Colonic mucosa (tissue), 4 donors: ENCODE measurements at regions not wholly inside any gene's neighbourhood (a gene's known extent, or its start where the extent isn't known, plus 50 kb on each side); places are given as distances from the start of the nearest gene placed in this dataset.

Source experiments
- DNase-seq: peaks from one replicate; pipeline ENCODE4 v3.0.0-alpha.2; 2020
- H3K27ac ChIP-seq: fragments of 200-600 bp; one replicate; pipeline ENCODE4 v1.8.0; 2021
- H3K27me3 ChIP-seq: fragments of 200-600 bp; one replicate; pipeline ENCODE4 v1.8.0; 2021
- H3K36me3 ChIP-seq: fragments of 200-600 bp; one replicate; pipeline ENCODE4 v1.8.0; 2021
- H3K4me1 ChIP-seq: fragments of 200-600 bp; one replicate; pipeline ENCODE4 v1.8.0; 2021; ENCODE audit warnings: mild to moderate bottlenecking
- H3K4me3 ChIP-seq: fragments of 200-600 bp; one replicate; pipeline ENCODE4 v1.8.0; 2021
- H3K9ac ChIP-seq, 2 donors: one replicate each; pipeline ENCODE4 v1.7.0; 2013; ENCODE audit warnings: control low read depth in 2 of 2, low read depth in 2 of 2, low read length in 2 of 2
- H3K9me3 ChIP-seq: fragments of 200-600 bp; one replicate; pipeline ENCODE4 v1.8.0; 2021
- intact Hi-C: fragments of 100-400 bp; cut with DNase I; formaldehyde crosslinking; loops from one replicate; pipeline ENCODE4 v1.14.1; 2022
- TF ChIP-seq, protein P1 (sequence below): fragments of 200-600 bp; IDR thresholded peaks from one replicate; pipeline ENCODE4 v1.8.0; 2022; ENCODE audit warnings: antibody characterized with exemption, mild to moderate bottlenecking
- donor health status: healthy.
- donor health status: DM: no; HTN: no; CAD: no.
- donor health status: DM: no; HTN: no; CAD: no.

GRCh38 chr4:35229021-35229420 lies 1015.3 kb downstream of the ARAP2 start:
- TF ChIP-seq, protein P1, sequence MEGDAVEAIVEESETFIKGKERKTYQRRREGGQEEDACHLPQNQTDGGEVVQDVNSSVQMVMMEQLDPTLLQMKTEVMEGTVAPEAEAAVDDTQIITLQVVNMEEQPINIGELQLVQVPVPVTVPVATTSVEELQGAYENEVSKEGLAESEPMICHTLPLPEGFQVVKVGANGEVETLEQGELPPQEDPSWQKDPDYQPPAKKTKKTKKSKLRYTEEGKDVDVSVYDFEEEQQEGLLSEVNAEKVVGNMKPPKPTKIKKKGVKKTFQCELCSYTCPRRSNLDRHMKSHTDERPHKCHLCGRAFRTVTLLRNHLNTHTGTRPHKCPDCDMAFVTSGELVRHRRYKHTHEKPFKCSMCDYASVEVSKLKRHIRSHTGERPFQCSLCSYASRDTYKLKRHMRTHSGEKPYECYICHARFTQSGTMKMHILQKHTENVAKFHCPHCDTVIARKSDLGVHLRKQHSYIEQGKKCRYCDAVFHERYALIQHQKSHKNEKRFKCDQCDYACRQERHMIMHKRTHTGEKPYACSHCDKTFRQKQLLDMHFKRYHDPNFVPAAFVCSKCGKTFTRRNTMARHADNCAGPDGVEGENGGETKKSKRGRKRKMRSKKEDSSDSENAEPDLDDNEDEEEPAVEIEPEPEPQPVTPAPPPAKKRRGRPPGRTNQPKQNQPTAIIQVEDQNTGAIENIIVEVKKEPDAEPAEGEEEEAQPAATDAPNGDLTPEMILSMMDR: no peak
- no peaks in the 10 kb centered on the region for H3K9me3 ChIP-seq
- H3K9ac ChIP-seq: no peak overlapping the region
- no peaks in the 10 kb centered on the region for H3K27me3 ChIP-seq
- no peaks in the 10 kb centered on the region for H3K36me3 ChIP-seq
- H3K4me1 ChIP-seq: no peaks in the 10 kb centered on the region
- no peak overlapping the region for H3K27ac ChIP-seq
- H3K4me3 ChIP-seq: no peak overlapping the region
- no peak for DNase-seq
- intact Hi-C loops: no loop called here

- no peaks in the 10 kb centered on the region for H3K36me3 ChIP-seq
- no peaks in the 10 kb centered on the region for H3K27me3 ChIP-seq
- no peak overlapping the region for H3K27ac ChIP-seq
- TF ChIP-seq, protein P1: no peak
- no peak overlapping the region for H3K4me3 ChIP-seq
- intact Hi-C loops: no loop called here
- H3K4me1 ChIP-seq: no peaks in the 10 kb centered on the region
- no peak for DNase-seq
- no peak overlapping the region for H3K9ac ChIP-seq
- no peaks in the 10 kb centered on the region for H3K9me3 ChIP-seq
Measured at GRCh38 chr4:35237924-35238323, 1006.4 kb downstream of the ARAP2 start.

DNA sequence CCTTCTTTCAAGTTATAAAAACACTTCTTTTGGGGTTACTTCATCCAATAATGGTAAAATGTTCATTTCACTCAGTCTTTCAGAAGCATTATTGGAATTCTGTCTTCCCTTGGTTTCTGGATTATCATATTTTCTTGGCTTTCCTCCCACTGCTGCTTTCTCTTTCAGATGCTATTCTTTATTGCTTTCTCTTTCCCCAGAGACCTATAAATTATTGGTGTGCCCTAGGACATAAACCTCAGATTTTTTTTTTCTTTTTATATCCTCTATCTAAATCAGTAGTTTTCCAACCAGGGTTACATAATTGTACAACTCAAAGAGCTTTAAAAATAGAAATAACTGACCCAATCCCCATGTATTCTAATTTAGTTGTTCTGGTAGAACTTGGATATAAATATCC lies 1005.5 kb downstream of the ARAP2 start:
- no peak overlapping the region for H3K4me3 ChIP-seq
- TF ChIP-seq, protein P1: no peak
- no peak for DNase-seq
- H3K36me3 ChIP-seq: no peaks in the 10 kb centered on the region
- no peaks in the 10 kb centered on the region for H3K9me3 ChIP-seq
- no peak overlapping the region for H3K27ac ChIP-seq
- no peaks in the 10 kb centered on the region for H3K27me3 ChIP-seq
- intact Hi-C loops: no loop called here
- no peaks in the 10 kb centered on the region for H3K4me1 ChIP-seq
- no peak overlapping the region for H3K9ac ChIP-seq

DNA sequence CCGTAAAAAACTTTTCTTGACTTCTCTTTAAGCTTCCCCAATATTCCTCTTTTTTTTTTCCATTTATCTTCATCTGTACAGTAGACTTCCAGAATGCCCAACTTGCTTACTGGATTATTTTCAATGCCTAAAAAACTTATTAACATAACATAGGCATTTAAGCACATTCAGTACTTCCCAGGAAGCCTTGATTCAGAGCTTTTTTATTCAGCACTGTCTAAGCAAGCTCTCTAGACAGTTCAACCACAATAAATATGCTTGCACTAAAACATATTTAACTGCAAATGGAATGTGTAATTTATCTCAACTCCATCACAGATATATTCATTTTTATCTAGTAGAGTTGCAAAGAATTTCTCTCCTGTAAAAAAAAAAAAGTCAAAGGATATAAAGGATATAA lies 997.8 kb downstream of the ARAP2 start:
- Histone ChIP-seq H3K9me3 (no peaks in the 10 kb centered on the region), H3K27me3 (no peaks in the 10 kb centered on the region), H3K27ac (no peak overlapping the region), H3K4me3 (no peak overlapping the region), H3K4me1 (no peaks in the 10 kb centered on the region), H3K36me3 (no peaks in the 10 kb centered on the region), H3K9ac (no peak overlapping the region)
- DNase-seq: no peak
- TF ChIP-seq, protein P1: no peak
- intact Hi-C loops: no loop called here

DNA sequence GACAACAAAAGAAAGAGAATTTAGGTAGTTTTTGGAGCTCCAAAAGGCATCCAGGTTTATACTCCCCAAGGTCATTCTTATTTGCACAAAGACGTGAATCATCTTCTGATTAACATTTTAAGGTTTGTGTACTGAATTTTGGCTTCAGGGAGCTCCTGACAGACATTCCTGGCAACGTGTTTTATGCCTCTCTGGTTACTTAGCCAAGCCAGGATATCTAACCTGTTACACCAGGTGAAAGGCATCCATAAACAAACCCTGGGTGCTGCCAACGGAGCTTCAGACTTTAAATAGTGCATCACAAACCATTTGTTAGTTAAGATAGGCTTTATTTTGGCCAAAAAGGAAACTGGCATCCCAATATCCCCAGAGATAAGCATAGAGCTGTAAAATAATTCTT lies 997.3 kb downstream of the ARAP2 start:
- Histone ChIP-seq H3K4me3 (no peak overlapping the region), H3K4me1 (no peaks in the 10 kb centered on the region), H3K9me3 (no peaks in the 10 kb centered on the region), H3K27ac (no peak overlapping the region), H3K9ac (no peak overlapping the region), H3K36me3 (no peaks in the 10 kb centered on the region), H3K27me3 (no peaks in the 10 kb centered on the region)
- TF ChIP-seq, protein P1: no peak
- no peak for DNase-seq
- intact Hi-C loops: no loop called here

DNA sequence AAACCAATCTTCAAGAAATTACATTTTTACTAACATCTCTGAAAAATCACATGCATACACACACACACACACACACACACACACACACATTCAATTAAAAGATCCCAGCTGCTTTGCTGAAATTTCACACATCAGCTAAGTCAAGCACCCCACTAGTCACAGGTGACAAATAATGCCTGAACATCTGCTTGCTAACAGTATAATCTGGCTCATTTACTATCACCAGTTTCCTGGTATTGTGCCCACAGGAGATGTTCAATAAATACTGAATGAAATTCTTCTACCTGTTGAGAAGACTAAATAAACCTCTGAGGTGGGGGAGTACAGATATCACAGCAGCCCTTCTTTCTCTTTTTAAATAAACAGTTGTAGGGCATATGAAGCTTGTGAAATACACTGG lies 994.0 kb downstream of the ARAP2 start:
- Histone ChIP-seq H3K4me1 (no peaks in the 10 kb centered on the region), H3K9ac (no peak overlapping the region), H3K27ac (no peak overlapping the region), H3K4me3 (no peak overlapping the region), H3K9me3 (no peaks in the 10 kb centered on the region), H3K27me3 (no peaks in the 10 kb centered on the region), H3K36me3 (no peaks in the 10 kb centered on the region)
- DNase-seq: no peak
- intact Hi-C loops: no loop called here
- TF ChIP-seq, protein P1: no peak
